Activated naive CD4-positive, alpha-beta T cell treated with anti-CD3 and anti-CD28 coated beads for 36 hours (primary cell): ENCODE measurements at regions not wholly inside any gene's neighbourhood (a gene's known extent, or its start where the extent isn't known, plus 50 kb on each side); places are given as distances from the start of the nearest gene placed in this dataset.

Experiments
- CTCF ChIA-PET: fragments of 350-600 bp; sonication (Branson Sonifier 250); formaldehyde crosslinking; loops from one replicate; lab custom pipeline; 2021; ENCODE audit warnings: antibody characterized with exemption; lab: Charles Lee
- DNase-seq: peaks from one replicate; pipeline ENCODE4 v3.0.0-alpha.2; 2020
- H3K27ac Mint-ChIP-seq: one replicate; pipeline ENCODE4 v1.8.0; 2021; ENCODE audit warnings: mild to moderate bottlenecking, mixed read lengths
- H3K27me3 Mint-ChIP-seq: one replicate; pipeline ENCODE4 v1.8.0; 2021; ENCODE audit warnings: low read depth, mixed read lengths
- H3K36me3 Mint-ChIP-seq: one replicate; pipeline ENCODE4 v1.8.0; 2021; ENCODE audit warnings: low read depth, mixed read lengths
- H3K4me1 Mint-ChIP-seq: one replicate; pipeline ENCODE4 v1.8.0; 2021; ENCODE audit warnings: low read depth, mixed read lengths
- H3K4me3 Mint-ChIP-seq: one replicate; pipeline ENCODE4 v1.8.0; 2021; ENCODE audit warnings: mild to moderate bottlenecking, moderate library complexity, mixed read lengths
- H3K9me3 Mint-ChIP-seq: one replicate; pipeline ENCODE4 v1.8.0; 2021; ENCODE audit warnings: mixed read lengths
- intact Hi-C: fragments of 100-400 bp; cut with micrococcal nuclease; formaldehyde crosslinking; loops from one replicate; pipeline ENCODE4 v1.15.1; 2023

DNA sequence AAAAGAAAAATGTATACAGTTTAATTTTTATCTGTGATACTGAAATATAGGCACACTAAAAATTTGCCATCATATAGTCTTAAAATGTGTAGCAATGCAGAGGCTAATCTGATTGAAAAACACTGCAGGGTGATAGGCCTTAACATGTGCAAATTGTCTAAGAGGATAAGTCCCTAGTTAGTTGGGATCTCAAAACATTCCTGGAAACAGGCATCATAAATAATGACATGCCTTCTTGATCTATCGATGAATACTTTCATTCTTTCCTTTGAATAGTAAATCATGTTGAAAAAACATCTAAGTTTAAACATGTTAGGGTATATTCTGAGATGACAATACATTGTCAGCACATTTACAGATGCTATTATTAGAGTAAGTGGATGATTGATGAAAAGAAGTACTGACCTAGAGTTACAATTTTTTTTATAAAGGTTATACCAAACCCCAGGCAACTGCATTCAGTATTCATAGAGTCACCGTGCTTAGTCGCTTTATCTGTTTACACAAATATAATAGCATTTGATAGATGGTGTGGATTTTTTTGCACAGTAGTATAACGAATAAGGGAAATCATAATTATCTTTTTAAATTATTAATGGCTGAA lies 668.2 kb upstream of the ADGRL3 start:
- H3K9me3 Mint-ChIP-seq = peaks cover 1% of the 10 kb centered on the region
- H3K4me3 Mint-ChIP-seq = no peak overlapping the region
- CTCF ChIA-PET = no interaction called here
- DNase-seq = no peak
- intact Hi-C loops = no loop called here
- no peaks in the 10 kb centered on the region for H3K36me3 Mint-ChIP-seq
- H3K27ac Mint-ChIP-seq = no peak overlapping the region
- H3K4me1 Mint-ChIP-seq = no peaks in the 10 kb centered on the region
- H3K27me3 Mint-ChIP-seq = no peaks in the 10 kb centered on the region

- no peak for DNase-seq
- CTCF ChIA-PET = no interaction called here
- Mint-ChIP-seq H3K27me3 (no peaks in the 10 kb centered on the region), H3K4me1 (no peaks in the 10 kb centered on the region), H3K36me3 (no peaks in the 10 kb centered on the region), H3K4me3 (no peak overlapping the region), H3K9me3 (peaks cover 14% of the 10 kb centered on the region), H3K27ac (no peak overlapping the region)
- intact Hi-C loops = no loop called here
Measured at GRCh38 chr4:60544981-60545380, 655.1 kb upstream of the ADGRL3 start.

- Mint-ChIP-seq H3K4me3 (no peak overlapping the region), H3K9me3 (peaks cover 7% of the 10 kb centered on the region), H3K27me3 (no peaks in the 10 kb centered on the region), H3K4me1 (no peaks in the 10 kb centered on the region), H3K36me3 (no peaks in the 10 kb centered on the region), H3K27ac (no peak overlapping the region)
- intact Hi-C loops = no loop called here
- no peak for DNase-seq
- CTCF ChIA-PET = no interaction called here
Measured at GRCh38 chr4:60562334-60562733, 637.8 kb upstream of the ADGRL3 start.

DNA sequence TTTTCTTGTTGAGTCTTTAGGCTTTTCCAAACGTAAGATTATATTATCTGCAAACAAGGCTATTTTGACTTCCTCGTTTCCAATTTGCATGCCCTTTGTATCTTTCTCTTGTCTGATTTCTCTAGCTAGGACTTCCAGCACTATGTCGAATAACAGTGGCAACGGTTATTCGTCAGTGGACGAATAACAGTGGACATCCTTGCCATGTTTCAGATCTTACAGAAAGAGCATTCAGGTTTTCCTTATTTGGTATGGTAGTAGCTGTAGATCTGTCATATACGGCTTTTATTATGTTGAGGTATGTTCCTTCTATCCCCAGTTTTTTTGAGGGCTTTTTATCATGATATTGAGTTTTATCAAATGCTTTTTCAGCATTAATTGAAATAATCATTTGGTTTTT lies 634.6 kb upstream of the ADGRL3 start:
- CTCF ChIA-PET = no interaction called here
- DNase-seq = no peak
- no peak overlapping the region for H3K4me3 Mint-ChIP-seq
- no peak overlapping the region for H3K27ac Mint-ChIP-seq
- intact Hi-C loops = no loop called here
- no peaks in the 10 kb centered on the region for H3K27me3 Mint-ChIP-seq
- peaks cover 11% of the 10 kb centered on the region for H3K9me3 Mint-ChIP-seq
- no peaks in the 10 kb centered on the region for H3K36me3 Mint-ChIP-seq
- H3K4me1 Mint-ChIP-seq = no peaks in the 10 kb centered on the region

DNA sequence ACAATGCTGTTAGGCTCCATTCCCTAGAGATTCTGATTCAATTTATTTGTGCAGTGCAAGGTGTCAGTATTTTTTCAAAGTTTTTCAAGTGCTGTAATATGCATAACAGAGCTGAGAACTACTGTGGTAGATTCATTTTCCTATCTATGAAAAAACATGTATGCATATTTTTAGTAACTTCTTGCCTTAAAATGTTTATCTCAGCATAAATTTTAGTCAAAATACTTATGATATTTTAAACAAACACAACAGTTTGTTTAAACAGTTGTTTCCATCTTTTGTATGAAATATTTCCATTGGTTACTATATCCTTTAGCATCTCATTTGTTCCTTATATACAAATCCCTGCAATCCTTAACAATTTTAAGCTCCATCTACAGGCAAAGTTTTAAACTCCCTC lies 624.8 kb upstream of the ADGRL3 start:
- no peak overlapping the region for H3K27ac Mint-ChIP-seq
- H3K9me3 Mint-ChIP-seq = peaks cover 3% of the 10 kb centered on the region
- no peaks in the 10 kb centered on the region for H3K4me1 Mint-ChIP-seq
- no peaks in the 10 kb centered on the region for H3K36me3 Mint-ChIP-seq
- no peaks in the 10 kb centered on the region for H3K27me3 Mint-ChIP-seq
- H3K4me3 Mint-ChIP-seq = no peak overlapping the region
- CTCF ChIA-PET = no interaction called here
- intact Hi-C loops = no loop called here
- no peak for DNase-seq

- Mint-ChIP-seq H3K36me3 (no peaks in the 10 kb centered on the region), H3K27me3 (no peaks in the 10 kb centered on the region), H3K4me1 (no peaks in the 10 kb centered on the region), H3K9me3 (peaks cover 3% of the 10 kb centered on the region), H3K27ac (no peak overlapping the region), H3K4me3 (no peak overlapping the region)
- CTCF ChIA-PET = interaction anchor here (0.7 kb wide), 1 partner anchor 293 kb away, joined by 3 read pairs; no protein-coding TSS in a partner anchor
- no peak for DNase-seq
- intact Hi-C loops = no loop called here
Measured at GRCh38 chr4:60579335-60579734, 620.8 kb upstream of the ADGRL3 start.

DNA sequence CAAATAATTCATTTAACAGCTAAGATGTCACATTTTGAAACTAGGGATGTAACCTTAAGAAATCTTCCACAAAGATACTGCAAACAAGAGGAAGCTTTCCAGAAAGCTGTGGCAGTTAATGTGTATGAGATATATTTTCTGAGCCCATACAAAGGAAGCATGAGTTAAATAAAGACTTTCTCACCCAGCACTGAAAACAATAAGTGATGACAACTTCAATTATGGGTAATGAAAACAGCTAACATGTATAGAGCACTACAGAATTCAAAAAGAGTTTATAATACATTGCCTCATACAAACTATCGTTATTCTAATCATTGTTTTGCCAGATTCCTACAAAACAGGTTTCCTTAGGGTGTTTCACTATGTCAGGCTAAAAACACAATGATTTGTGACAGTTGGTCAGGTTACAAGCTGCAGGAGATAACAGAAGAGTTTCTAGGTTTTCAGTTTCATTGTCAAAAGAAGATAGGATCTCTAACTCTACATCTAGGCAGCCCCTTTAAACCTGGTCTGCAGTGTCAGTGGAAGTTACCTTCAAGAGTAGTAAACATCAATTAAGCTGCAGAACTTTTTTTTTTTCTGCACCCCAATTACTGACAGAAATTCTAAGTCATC lies 618.1 kb upstream of the ADGRL3 start:
- intact Hi-C loops = no loop called here
- Mint-ChIP-seq H3K36me3 (no peaks in the 10 kb centered on the region), H3K9me3 (peaks cover 4% of the 10 kb centered on the region), H3K27me3 (no peaks in the 10 kb centered on the region), H3K27ac (no peak overlapping the region), H3K4me1 (no peaks in the 10 kb centered on the region), H3K4me3 (no peak overlapping the region)
- no peak for DNase-seq
- CTCF ChIA-PET = no interaction called here

GRCh38 chr4:60588556-60588955 lies 611.6 kb upstream of the ADGRL3 start:
- no peak overlapping the region for H3K27ac Mint-ChIP-seq
- H3K4me3 Mint-ChIP-seq = no peak overlapping the region
- no peak for DNase-seq
- peaks cover 7% of the 10 kb centered on the region for H3K9me3 Mint-ChIP-seq
- intact Hi-C loops = no loop called here
- CTCF ChIA-PET = no interaction called here
- H3K36me3 Mint-ChIP-seq = no peaks in the 10 kb centered on the region
- no peaks in the 10 kb centered on the region for H3K4me1 Mint-ChIP-seq
- H3K27me3 Mint-ChIP-seq = no peaks in the 10 kb centered on the region

GRCh38 chr4:60589425-60589824 lies 610.7 kb upstream of the ADGRL3 start:
- Mint-ChIP-seq H3K9me3 (peaks cover 5% of the 10 kb centered on the region), H3K4me1 (no peaks in the 10 kb centered on the region), H3K27me3 (no peaks in the 10 kb centered on the region)

DNA sequence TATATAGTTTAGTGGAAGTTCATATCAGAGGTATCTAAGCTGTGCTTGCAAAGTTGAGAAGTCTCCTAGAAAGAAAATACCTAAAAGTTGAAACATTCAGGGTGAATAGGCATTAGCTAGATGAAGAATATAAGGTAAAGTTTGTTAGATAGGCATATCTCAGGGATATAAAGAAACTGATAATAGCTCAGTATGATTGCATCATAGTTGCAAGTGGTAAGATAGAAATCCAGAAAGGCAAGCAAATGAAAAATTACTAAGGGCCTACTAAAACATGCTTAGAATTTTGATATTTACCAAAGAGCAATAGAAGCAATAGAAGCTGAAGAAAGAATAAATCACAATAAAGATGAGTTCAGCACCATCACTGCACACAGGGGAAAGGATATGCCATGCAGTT lies 610.0 kb upstream of the ADGRL3 start:
- H3K27ac Mint-ChIP-seq = no peak overlapping the region
- H3K36me3 Mint-ChIP-seq = no peaks in the 10 kb centered on the region
- H3K9me3 Mint-ChIP-seq = peaks cover 5% of the 10 kb centered on the region
- no peak overlapping the region for H3K4me3 Mint-ChIP-seq
- CTCF ChIA-PET = no interaction called here
- no peak for DNase-seq
- H3K4me1 Mint-ChIP-seq = no peaks in the 10 kb centered on the region
- H3K27me3 Mint-ChIP-seq = no peaks in the 10 kb centered on the region
- intact Hi-C loops = no loop called here

More at GRCh38 chr4:60589425-60589824, 610.7 kb upstream of the ADGRL3 start:
- intact Hi-C loops = no loop called here
- no peak for DNase-seq
- Mint-ChIP-seq H3K4me3 (no peak overlapping the region), H3K27ac (no peak overlapping the region), H3K36me3 (no peaks in the 10 kb centered on the region)
- CTCF ChIA-PET = no interaction called here

DNA sequence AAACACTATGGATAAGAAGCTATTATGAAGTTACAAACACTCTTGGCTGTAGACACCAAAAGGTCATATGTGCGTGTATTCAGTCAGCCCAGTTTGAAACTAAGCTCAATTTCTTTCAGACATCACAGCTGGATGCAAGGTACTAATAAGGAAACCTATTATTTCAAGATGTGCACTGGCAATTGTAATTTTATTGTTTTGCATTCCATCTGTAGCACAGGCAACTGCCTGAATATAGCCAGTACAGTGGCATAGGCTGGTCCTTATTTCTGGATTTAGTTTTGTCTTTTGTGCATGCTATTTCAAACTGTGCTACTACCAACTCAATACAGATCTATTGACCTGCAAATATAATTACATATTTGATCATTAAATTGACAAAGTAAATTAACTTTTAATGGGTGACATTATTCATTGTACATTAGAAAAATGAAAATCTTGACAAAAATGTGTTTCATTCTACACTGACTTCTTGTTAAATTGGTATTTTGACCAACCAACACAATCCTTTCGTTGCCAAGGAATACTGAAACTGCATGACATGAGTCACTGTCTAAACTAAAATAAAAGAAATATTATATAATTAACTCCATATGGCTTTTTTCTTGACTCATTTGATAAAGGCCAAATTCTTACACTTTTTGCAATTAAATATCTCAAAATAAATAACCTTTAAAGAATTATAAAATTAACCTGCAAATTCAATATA lies 594.3 kb upstream of the ADGRL3 start:
- Mint-ChIP-seq H3K4me3 (no peak overlapping the region), H3K27ac (no peak overlapping the region), H3K27me3 (no peaks in the 10 kb centered on the region), H3K4me1 (no peaks in the 10 kb centered on the region), H3K9me3 (peaks cover 6% of the 10 kb centered on the region), H3K36me3 (no peaks in the 10 kb centered on the region)
- intact Hi-C loops = no loop called here
- no peak for DNase-seq
- CTCF ChIA-PET = no interaction called here

DNA sequence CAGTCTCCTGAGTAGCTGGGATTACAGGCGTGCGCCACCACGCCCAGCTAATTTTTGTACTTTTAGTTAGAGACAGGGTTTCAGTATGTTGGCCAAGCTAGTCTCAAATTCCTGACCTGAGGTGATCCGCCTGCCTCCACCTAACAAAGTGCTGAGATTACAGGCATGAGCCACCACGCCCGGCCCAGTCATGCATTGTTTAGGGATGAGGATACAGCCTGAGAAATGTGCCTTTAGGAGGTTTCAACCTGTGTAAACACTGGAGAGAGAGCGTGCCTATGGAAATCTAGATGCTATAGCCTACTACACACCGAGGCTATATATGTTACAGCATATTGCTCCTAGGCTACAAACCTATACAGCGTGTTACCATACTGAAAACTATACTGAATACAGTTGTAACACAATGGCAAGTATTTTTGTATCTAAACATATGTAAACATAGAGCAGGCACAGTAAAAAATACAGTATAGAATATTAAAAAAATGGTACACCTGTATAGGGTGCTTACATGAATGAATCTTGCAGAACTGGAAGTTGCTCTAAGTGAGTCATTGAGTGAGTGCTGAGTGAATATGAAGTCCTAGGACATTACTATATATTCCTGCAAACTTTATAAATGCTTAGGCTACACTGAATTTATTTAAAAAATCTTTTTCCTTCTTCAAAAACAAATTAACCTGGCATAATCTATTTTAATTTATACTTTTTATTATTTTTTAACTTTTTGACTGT lies 588.2 kb upstream of the ADGRL3 start:
- DNase-seq = no peak
- H3K4me3 Mint-ChIP-seq = no peak overlapping the region
- intact Hi-C loops = no loop called here
- no peaks in the 10 kb centered on the region for H3K36me3 Mint-ChIP-seq
- H3K9me3 Mint-ChIP-seq = peaks cover 8% of the 10 kb centered on the region
- no peaks in the 10 kb centered on the region for H3K4me1 Mint-ChIP-seq
- no peaks in the 10 kb centered on the region for H3K27me3 Mint-ChIP-seq
- CTCF ChIA-PET = no interaction called here
- H3K27ac Mint-ChIP-seq = no peak overlapping the region
